ENCODE measurements at regions not wholly inside any gene's neighbourhood (a gene's known extent, or its start where the extent isn't known, plus 50 kb on each side); places are given as distances from the start of the nearest gene placed in this dataset.
A peak's percentile ranks its signal among the peaks of the same experiment; 100 is the strongest.
"Not testable (repeated sequence)": the region's sequence is repeated elsewhere in the genome, so short reads cannot be mapped to it uniquely, and the experiment has no call there.

DNA sequence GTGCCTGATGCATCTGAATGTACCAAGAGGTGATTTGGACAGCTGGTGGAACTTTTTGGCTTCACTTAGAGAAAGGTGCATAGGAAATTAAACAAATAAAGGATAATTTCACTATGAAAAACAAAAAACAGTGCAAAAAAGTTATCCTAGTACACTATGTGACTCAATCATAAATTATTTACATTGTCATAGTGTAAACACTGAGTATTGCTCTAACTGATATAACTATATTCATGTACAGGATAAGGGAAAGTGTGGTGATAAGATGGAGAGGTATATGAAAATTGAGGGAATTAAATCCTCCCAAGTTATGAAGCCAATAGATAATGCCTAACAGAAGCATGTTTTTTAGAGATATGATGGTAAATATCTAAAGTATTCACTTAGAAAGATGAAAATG, 50.2 kb upstream of the CPNE4 start:
- DNase-seq (ENCODE audit: low read depth in 2 of 2) = no peak

DNA sequence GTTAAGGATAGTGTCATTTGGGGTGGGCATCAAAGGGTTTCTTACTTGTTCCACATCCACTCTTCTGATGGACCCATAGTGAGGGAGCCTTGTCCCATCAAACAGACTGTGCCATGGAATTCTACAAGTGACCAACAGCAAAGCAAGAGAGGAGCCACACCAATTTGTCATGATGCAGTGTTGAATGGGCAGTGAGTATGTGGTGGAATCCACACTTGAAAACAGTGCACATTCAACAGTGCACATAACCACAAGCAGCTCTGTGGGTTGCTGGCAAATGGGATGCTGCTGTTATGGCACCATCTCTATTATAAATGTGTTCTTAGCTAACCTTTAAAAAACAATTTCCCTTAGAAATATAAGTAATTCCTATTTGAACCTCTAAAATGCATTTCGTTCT, 52.5 kb upstream of the CPNE4 start:
- no peak for DNase-seq (ENCODE audit: low read depth in 2 of 2)

DNA sequence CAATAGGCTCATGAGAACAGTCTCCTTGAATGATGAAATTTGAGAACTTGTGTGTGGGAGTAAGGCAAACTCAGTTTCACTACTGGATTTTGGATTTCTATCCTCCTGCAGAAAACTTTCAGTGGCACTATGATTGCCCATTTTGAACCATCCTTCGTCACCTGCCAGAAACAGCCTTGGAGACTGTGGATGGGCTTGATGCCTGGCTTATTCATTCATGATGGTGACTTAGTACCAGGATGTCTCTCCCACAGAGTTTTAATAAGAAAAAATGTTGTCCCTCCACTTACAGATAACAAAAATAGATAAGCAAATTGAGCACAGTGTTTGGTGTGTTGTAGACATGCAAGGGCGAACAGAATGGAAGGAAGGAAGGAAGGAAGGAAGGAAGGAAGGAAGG, 53.5 kb upstream of the CPNE4 start:
- DNase-seq (ENCODE audit: low read depth in 2 of 2) = no peak

DNA sequence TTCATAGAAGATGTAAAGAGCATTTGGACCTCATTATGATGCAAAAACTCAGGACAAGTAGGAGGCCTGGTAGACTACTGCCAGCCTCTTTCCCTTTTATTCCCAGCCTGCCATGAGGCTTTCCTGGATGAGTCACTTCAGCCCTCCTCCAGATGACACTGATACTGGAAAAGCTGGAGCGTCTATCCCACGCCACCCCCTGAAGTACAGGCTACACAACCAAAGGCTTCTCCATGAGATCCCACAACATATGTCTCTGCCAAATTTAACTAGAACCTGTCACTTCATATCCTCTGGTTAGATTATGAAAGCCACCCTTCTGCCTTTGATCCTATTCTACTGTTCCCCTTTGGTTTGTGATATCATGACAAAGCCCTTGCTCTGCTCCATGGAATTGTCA, 56.1 kb upstream of the CPNE4 start:
- DNase-seq (ENCODE audit: low read depth in 2 of 2) = no peak

DNA sequence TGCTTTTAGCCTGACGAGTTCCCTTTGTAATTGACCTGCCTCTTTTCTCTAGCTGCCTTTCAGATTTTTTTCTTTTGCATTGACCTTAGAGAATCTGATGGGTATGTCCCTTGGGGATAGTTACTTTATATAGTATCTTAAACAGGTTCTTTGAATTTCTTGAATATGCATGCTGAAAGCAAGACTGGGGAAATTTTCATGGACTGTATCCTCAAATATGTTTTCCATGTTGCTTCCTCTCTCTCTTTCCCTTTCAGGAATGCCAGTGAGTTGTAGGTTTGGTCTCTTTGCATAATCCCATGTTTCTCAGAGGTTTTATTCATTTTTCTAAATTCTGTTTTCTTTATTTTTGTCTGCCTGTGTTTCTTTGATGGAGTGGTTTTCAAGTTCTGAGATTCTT, 81.8 kb upstream of the CPNE4 start:
- no peak for DNase-seq (ENCODE audit: low read depth in 2 of 2)

DNA sequence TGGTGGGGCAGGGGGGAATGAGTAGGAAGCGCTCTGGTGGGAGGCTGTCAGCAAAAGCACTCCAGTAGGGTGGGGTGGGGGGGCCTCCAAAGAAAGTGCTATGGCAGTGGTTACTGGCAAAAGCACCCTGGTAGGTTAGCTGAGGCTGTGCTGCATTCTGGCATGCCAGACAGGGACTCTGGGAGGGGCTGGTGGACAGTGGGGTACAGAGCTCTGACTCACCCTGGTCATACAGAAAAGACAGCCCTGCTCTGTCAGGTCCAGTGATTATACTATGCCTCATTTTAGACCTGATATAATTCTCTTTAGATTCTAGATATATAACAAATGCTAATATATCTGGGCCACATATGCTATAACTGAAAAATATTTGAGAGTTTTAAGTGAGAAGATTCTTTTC, 82.8 kb upstream of the CPNE4 start:
- no peak for DNase-seq (ENCODE audit: low read depth in 2 of 2)

DNA sequence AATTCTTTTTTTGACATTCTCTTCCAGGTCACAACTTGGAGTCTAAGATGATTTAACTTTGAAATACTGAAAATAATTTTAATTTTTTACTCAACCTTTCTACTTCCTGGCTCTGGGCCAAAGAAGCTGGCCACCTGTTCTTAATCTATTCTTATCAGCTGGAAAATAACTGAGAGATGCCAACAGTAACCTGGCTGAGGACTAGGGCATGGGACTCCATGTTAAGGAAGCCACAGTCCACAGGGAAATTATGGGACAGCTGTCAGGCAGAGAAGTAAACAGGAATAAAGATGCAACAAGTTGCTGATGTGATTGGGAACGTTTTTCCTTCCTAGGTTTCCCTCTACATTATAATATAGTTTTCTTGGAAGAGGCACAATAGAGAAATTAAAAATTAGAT, 84.7 kb upstream of the CPNE4 start:
- DNase-seq (ENCODE audit: low read depth in 2 of 2) = no peak

DNA sequence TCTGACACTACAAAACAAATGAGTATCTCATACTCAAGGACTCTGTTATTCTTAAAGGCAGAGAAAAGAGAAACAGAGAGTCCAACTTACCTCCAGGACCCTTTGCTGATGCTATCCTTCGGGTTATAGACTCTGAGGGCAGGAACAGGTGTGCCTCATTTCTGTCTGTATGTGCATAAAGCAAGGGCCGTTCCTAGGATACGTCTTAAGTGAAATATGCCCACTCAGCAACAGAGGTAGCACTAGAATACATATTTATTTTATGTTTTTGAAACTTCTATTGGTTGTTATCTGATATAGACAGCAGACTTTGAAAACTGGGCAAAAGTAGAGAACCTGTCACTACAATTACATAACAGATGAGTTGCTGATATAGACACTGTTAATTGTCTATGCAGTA, 89.3 kb upstream of the CPNE4 start:
- no peak for DNase-seq (ENCODE audit: low read depth in 2 of 2)

DNA sequence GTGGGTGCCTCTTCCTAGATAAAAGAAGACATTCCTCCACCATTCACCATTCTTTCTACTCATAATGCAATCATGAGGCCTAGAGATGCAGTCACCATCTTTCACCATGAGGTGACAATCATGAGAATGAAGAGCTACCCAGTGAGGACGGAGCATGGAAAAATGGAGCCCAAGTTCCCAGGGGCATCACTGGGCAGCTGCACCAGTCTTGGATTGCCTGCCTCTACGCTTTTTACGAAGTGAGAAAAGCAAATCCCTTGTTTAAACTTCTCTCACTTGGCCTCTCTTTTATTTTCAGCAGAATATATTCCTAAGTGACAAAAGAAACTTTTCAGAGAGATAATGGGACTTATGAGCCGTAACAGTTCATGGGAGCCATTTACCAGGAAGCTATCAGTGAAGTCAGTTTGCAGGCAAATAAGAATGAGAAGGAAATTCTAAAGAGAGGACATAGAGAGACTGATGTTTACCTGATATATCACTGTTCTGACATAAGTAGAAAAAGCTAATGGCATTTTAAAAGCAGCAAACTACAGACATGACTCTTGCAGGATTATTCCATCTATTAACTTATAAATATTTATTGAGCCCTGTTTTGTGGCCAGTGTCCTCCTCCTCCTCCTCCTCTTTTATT, 90.0 kb upstream of the CPNE4 start:
- no peak for DNase-seq (ENCODE audit: low read depth in 2 of 2)

DNA sequence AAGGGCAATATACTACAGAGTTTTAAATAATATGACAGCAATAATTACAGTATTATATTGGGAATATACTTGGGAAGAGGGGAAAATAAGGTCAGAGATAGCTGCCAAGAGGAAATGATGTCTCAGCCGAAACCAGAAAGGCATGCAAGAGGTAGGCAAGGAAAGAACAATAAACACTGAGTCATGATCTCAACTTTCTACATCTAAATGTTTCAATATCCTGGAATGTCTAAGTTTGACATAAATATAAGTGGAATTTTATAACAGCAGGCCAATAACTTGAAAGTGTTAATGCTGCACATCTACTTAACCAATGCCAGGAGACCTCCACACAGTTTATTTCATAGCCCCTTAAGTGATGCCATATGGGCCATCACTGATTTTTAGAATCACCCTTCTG, 99.8 kb upstream of the CPNE4 start:
- DNase-seq (ENCODE audit: low read depth in 2 of 2) = peak; percentile 85 to 87

DNA sequence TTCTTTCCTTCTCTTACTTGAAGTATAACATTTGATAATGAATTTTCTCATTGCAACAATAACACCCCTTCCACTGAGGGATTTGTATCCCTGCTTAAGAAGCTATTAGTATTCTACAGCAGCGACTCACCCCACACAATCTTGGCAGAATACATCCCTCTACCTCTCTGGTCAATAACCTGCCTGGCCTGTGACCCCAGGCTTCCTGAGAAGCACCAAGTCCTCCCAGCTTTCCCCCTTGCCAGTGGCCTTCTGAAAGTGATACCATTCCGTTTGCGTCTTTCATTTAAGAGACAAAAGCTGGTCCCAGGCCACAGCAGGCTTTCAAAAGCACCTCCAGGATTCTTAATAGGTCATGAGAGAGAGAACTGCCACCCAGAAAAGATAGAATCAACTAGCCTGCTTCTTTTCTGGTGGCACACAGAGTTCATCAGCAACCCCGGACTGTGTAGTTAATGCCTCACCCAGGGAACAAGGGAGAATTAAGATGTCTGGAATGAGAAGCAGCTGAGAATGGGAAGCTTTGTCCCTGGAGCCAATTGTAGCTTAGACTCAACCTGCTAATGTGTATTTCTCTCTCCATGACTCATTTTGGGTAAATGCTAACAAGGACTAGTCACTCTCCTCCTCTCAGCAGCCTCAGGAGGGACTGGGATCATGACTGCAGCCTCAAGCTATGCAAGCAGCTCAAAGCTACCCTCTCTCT, 101.0 kb upstream of the CPNE4 start:
- peak; percentile 91 to 93 for DNase-seq (ENCODE audit: low read depth in 2 of 2)

DNA sequence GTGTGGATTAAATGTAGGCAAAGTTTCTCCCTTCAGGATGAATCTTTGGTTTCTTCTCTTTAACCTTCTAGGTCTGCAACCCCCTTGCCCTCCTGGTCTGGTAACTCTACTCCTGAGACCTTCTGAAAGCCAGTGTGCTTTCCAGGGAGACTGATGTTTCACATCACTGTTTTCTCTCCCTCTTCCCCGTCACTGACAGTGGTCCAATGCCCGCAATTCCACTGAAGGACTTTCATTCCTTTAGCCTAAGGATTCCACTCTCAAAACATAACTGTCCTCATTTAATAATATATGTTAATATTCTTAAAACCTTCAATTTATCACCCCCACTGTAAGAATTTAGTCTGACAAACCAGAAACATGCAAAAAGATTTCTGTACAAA, 101.5 kb upstream of the CPNE4 start:
- DNase-seq (ENCODE audit: low read depth in 2 of 2) = no peak

DNA sequence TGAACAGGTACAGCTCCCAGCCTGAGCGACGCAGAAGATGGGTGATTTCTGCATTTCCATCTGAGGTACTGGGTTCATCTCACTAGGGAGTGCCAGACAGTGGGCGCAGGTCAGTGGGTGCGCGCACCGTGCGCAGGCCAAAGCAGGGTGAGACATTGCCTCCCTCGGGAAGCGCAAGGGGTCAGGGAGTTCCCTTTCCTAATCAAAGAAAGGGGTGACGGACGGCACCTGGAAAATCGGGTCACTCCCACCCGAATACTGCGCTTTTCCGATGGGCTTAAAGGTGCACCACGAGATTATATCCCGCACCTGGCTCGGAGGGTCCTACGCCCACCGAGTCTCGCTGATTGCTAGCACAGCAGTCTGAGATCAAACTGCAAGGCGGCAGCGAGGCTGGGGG, 102.1 kb upstream of the CPNE4 start:
- not testable (repeated sequence) for DNase-seq (ENCODE audit: low read depth in 2 of 2)

DNA sequence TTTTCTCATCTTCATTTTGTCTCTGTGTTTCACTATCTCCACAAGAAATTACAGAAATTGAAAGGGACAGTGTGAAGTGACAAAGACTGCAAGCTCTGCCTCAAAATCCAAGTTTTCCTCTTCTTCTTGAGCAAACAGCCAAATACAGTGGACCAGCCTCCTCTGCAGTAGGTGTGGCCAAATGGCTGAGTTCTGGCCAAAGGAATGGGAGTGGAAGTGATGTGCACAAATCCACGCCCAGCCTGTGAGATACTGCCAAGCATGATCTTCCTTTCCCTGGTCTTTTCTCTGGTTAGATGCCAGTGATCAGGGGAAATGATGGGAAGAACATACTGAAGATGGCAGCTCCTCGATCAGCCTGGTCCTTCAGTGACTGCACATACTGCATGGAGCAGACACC, 111.0 kb upstream of the CPNE4 start:
- DNase-seq (ENCODE audit: low read depth in 2 of 2) = no peak

DNA sequence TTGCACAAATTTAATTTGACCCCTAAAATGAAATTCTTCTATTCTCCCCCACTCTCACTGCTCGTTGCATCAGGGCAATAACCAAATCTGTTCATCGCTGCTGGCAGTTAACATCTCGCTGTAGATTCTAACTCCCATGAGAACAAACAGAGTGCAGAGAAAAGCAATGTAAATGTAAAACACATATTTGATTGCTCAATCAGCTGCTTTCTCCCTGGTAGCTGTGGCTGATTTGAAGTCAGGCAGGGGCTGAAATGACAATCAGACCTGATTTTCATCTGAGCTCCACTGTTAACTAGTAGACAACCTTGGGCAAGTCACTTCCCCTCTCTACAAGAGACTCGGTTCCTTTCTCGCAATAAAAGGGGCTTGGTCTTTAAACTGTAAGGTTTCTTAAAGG, 119.8 kb upstream of the CPNE4 start:
- no peak for DNase-seq (ENCODE audit: low read depth in 2 of 2)

DNA sequence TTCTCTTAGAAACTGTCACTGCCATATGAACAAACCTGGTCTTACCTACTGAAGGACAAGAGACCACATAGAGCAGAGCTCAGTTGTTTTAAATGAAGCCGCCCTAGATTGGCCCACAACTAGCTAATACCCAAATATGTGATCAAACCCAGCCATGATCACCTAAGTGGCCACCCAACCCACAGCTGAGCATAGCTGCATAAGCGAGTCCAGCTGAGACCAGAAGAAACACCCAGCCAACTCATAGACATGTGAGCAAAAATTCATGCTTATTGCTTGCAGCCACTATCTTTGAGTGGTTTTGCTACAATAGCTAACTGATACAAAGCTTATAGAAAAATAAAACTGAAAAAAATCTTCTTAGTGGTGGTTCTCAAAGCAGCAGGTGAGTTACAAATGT, 124.3 kb upstream of the CPNE4 start:
- no peak for DNase-seq (ENCODE audit: low read depth in 2 of 2)

DNA sequence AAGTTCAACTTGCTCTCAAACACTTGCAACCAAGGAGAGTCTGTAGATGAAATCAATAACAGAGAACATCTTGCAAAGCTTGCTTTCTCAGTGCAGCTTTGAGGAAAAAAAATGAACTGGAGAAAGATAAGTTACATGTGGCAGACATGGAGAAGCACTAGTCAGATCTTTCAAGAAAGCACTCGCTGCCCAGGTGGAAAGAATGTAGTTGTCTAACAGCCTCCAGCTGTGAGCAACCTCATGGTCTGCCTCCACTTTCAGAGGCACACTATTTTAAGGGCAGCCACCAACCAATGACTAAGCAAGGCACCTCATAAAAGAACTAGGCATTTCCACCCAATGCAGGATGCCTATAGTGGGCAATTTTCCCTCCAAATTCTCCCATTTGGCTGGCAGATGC, 125.4 kb upstream of the CPNE4 start:
- DNase-seq (ENCODE audit: low read depth in 2 of 2) = no peak

DNA sequence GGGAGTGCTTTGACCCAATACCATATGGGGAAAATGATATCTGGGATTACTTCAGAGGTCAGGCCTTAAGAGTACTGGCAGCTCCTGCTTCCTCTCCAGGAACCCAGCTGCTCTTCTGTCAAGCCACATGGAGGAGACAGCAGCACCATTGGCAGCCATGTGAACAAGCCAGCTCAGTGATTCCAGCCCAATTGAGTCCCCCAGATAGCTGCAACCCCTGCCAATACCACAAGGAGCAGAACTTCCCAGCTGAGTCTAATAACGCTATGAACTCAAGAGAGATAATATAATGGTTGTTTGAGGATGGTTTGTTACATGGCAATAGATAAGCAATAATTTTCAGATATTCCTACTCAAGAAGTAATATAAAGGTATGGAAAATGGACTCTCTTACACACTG, 126.8 kb upstream of the CPNE4 start:
- no peak for DNase-seq (ENCODE audit: low read depth in 2 of 2)

DNA sequence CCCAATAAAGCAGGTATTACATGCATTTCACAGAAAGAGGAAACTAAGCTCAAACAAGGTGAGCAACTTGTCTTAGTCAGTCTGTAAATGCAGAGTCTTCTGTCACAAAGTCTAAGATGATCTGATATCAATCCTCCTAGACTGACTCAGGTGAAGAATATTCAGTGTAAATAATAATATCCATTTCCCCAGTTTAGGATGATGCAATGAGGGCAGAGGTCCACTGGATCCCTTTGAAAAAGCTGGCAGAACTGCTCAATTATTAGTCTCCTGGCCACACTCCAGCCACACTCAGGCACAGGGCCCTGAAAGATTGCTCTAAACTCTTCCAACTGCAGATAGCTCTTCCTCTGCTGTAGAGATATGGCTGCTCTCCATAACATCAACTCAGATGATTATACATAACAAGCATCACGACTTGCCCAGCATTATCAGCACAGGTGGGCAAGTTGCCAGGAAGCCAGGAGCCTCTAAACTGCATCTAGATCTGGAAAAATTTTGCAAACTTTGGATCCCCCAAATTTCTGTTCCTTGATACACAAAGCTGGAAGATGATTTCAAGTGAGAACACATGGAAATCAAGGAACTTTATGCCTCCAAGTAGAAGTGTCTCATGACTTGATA, 129.8 kb upstream of the CPNE4 start:
- no peak for DNase-seq (ENCODE audit: low read depth in 2 of 2)

DNA sequence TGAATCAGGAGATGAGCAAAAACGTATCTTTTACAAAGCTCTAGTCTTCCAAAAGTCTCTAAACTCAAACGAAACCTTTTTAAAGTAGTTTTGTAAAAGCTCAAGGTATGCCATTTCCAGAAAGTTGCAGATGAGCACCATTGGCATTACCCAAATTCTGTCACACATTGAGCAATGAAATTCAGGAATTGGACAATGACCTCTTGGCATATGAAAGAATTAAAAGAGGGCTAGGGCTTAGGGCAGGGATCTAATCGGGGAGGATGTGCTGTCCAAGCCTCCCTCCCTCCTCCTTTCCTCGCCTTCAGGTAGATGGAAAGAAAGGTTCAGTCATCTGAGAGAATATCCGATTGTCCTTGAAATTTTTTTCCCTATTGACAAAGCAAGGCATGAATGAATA, 133.1 kb upstream of the CPNE4 start:
- DNase-seq (ENCODE audit: low read depth in 2 of 2) = no peak

DNA sequence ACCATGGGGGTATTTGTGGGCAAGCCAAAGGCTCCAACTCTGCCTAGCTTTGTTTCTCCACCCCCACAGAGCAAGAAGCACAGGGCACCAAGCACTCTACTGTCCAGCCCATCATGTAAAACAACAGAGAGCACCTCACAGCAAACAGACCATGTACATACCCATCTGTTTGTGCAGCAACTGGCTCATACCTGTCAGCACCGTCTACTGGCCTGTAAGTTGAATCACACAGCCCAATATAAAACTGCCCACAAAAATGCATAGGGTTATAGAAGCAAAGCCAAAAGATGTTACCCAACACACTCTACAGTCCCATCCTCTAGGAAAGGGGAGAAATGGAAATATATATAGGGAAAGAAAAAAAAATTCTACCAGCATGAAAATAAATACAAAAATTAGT, 139.7 kb upstream of the CPNE4 start:
- peak; percentile 3 to 11 for DNase-seq (ENCODE audit: low read depth in 2 of 2)

DNA sequence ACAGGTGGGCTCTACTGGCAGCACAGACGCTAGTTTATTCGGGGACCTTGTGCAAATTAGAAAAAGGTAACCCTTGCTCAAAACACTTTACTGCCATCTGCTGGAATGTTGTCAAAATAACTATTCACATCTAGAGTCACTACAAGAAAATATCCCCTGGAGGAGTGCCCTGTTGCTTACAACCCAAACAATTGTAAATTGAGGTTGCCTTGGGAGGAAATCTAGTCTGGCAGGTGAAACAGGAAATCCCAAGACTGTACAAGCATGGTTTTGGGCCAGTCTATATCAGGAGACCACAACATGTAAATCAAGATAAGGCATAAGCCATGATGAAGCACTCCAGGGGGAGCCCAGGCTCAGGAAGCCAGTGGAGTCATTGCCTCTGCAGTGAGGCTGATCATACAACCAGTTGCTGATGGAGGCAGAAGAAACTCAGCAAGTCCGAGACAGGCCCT, 136.8 kb upstream of the ACP3 start:
- DNase-seq (ENCODE audit: low read depth in 2 of 2) = peak; percentile 24 to 27

DNA sequence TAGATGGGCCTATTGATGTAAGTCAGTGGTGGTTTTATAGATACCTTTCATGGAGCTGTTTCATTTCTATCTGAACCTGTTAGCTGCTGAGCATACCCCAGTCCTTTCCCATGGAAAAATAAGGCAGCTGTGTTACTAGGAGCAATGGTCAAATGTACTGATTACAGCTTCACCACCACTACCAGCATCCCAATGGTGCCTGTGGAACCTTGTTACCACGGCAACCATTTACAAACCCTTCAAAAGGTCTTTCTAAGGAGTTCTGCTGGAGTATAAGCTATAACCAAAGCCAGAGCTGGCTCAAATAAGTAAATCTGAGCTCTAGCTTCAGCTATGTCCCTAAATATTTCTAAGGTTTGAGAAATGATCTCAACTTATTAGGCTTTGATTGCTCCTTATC, 133.4 kb upstream of the ACP3 start:
- no peak for DNase-seq (ENCODE audit: low read depth in 2 of 2)

All from fibroblast of skin of left quadriceps (primary cell).